SK-N-SH treated with all-trans-retinoic acid at 6 μM for 48 hours (cell line): ENCODE measurements at regions not wholly inside any gene's neighbourhood (a gene's known extent, or its start where the extent isn't known, plus 50 kb on each side); places are given as distances from the start of the nearest gene placed in this dataset.

ENCODE experiments used
- ATAC-seq: fragments of 200-7000 bp; cut with Tn5 transposase; 3 replicates; pipeline ENCODE4 v1.9.1; 2020; ENCODE audit warnings: mild to moderate bottlenecking, moderate library complexity
- ARNTL ChIP-seq: fragments of 450-650 bp; formaldehyde crosslinking; IDR thresholded peaks from 2 replicates; pipeline ENCODE4 v1.5.0; 2020; ENCODE audit warnings: low read depth, mild to moderate bottlenecking, moderate library complexity, borderline replicate concordance
- BACH2 ChIP-seq: fragments of 250-450 bp; sonication (Bioruptor Pico); IDR thresholded peaks from 2 replicates; pipeline ENCODE4 v1.9.0; 2021; ENCODE audit warnings: mild to moderate bottlenecking, borderline replicate concordance
- CSRNP3 ChIP-seq: fragments of 250-450 bp; sonication (Bioruptor Pico); IDR thresholded peaks from 2 replicates; pipeline ENCODE4 v1.5.1; 2021; ENCODE audit warnings: mild to moderate bottlenecking, moderate library complexity
- ESRRG ChIP-seq: fragments of 250-450 bp; sonication (Bioruptor Pico); IDR thresholded peaks from 2 replicates; pipeline ENCODE4 v1.6.1; 2021; ENCODE audit warnings: mild to moderate bottlenecking
- GLIS3 ChIP-seq: fragments of 250-450 bp; sonication (Bioruptor Pico); IDR thresholded peaks from 2 replicates; pipeline ENCODE4 v1.5.0; 2020; ENCODE audit warnings: mild to moderate bottlenecking, moderate library complexity
- ISL1 ChIP-seq: fragments of 250-450 bp; sonication (Bioruptor Pico); IDR thresholded peaks from 2 replicates; pipeline ENCODE4 v2.1.2; 2022; ENCODE audit warnings: mild to moderate bottlenecking, moderate library complexity
- OSR1 ChIP-seq: fragments of 250-450 bp; sonication (Bioruptor Pico); IDR thresholded peaks from 2 replicates; pipeline ENCODE4 v1.8.0; 2022; ENCODE audit warnings: moderate library complexity, mild to moderate bottlenecking, inconsistent platforms
- PPARA ChIP-seq: fragments of 250-450 bp; sonication (Bioruptor Pico); IDR thresholded peaks from 2 replicates; pipeline ENCODE4 v1.5.0; 2020; ENCODE audit warnings: mild to moderate bottlenecking, borderline replicate concordance
- RARB ChIP-seq: fragments of 250-450 bp; sonication (Bioruptor Pico); IDR thresholded peaks from 2 replicates; pipeline ENCODE4 v1.8.0; 2021; ENCODE audit warnings: mild to moderate bottlenecking, moderate library complexity
- TCF4 ChIP-seq: fragments of 250-450 bp; sonication (Bioruptor Pico); IDR thresholded peaks from 2 replicates; pipeline ENCODE4 v1.8.0; 2021; ENCODE audit warnings: mild to moderate bottlenecking, moderate library complexity, borderline replicate concordance
- TOX ChIP-seq: fragments of 250-450 bp; sonication (Bioruptor Pico); IDR thresholded peaks from 2 replicates; pipeline ENCODE4 v1.8.0; 2021; ENCODE audit warnings: mild to moderate bottlenecking, moderate library complexity, borderline replicate concordance
- ZC3H10 ChIP-seq: fragments of 250-450 bp; sonication (Bioruptor Pico); IDR thresholded peaks from 2 replicates; pipeline ENCODE4 v1.5.1; 2021; ENCODE audit warnings: mild to moderate bottlenecking, moderate library complexity
- ZFP3 ChIP-seq: fragments of 250-450 bp; sonication (Bioruptor Pico); IDR thresholded peaks from 2 replicates; pipeline ENCODE4 v1.5.0; 2020; ENCODE audit warnings: mild to moderate bottlenecking, moderate library complexity
- ZFP30 ChIP-seq: fragments of 450-650 bp; formaldehyde crosslinking; IDR thresholded peaks from 2 replicates; pipeline ENCODE4 v1.5.0; 2022; ENCODE audit warnings: mild to moderate bottlenecking, moderate library complexity
- ZNF70 ChIP-seq: fragments of 450-650 bp; formaldehyde crosslinking; IDR thresholded peaks from 2 replicates; pipeline ENCODE4 v1.5.0; 2020; ENCODE audit warnings: mild to moderate bottlenecking, moderate library complexity
- ZNF8 ChIP-seq: fragments of 450-650 bp; formaldehyde crosslinking; IDR thresholded peaks from 2 replicates; pipeline ENCODE4 v1.5.0; 2020; ENCODE audit warnings: mild to moderate bottlenecking, moderate library complexity
- TF ChIP-seq, protein P1 (sequence below): fragments of 250-450 bp; sonication (Bioruptor Pico); IDR thresholded peaks from 2 replicates; pipeline ENCODE4 v1.5.1; 2020; ENCODE audit warnings: low read depth, mild to moderate bottlenecking, moderate library complexity
- TF ChIP-seq, protein P2 (sequence below): fragments of 250-450 bp; sonication (Bioruptor Pico); IDR thresholded peaks from 2 replicates; pipeline ENCODE4 v1.8.0; 2020; ENCODE audit warnings: mild to moderate bottlenecking, moderate library complexity, borderline replicate concordance
- TF ChIP-seq, protein P3 (sequence below): fragments of 250-450 bp; sonication (Bioruptor Pico); IDR thresholded peaks from 2 replicates; pipeline ENCODE4 v1.5.0; 2020; ENCODE audit warnings: mild to moderate bottlenecking, moderate library complexity

DNA sequence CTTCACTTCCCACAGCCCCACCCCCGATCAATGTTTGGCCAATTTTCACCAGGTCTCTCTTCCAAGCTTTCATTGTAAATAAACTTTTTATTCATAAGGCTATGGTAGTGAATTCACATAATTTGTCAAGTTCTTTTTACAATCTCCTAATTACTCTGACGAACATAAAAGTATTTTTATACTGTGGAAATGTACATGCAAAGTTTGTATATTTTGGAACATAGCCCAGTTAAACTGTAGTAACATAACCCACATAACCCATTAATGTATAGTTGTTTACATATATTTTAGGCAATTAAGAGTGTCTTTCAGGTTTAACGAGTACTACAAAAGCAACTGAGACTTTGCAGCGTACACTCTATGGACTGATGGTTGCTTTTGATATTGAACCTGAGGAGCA lies 228.3 kb upstream of the ERBB4 start:
- TF ChIP-seq ISL1 (CRISPR knock-in tag) (no peak), TCF4 (CRISPR knock-in tag) (no peak), GLIS3 (CRISPR knock-in tag) (no peak), CSRNP3 (no peak), ARNTL (CRISPR knock-in tag) (no peak), TOX (CRISPR knock-in tag) (no peak), ZNF8 (CRISPR knock-in tag) (no peak), BACH2 (CRISPR knock-in tag) (no peak), ZC3H10 (CRISPR knock-in tag) (no peak), RARB (CRISPR knock-in tag) (no peak), OSR1 (no peak), ZFP30 (CRISPR knock-in tag) (no peak)
- TF ChIP-seq, protein P1, sequence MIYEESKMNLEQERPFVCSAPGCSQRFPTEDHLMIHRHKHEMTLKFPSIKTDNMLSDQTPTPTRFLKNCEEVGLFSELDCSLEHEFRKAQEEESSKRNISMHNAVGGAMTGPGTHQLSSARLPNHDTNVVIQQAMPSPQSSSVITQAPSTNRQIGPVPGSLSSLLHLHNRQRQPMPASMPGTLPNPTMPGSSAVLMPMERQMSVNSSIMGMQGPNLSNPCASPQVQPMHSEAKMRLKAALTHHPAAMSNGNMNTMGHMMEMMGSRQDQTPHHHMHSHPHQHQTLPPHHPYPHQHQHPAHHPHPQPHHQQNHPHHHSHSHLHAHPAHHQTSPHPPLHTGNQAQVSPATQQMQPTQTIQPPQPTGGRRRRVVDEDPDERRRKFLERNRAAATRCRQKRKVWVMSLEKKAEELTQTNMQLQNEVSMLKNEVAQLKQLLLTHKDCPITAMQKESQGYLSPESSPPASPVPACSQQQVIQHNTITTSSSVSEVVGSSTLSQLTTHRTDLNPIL (CRISPR knock-in tag) = no peak
- TF ChIP-seq, protein P2, sequence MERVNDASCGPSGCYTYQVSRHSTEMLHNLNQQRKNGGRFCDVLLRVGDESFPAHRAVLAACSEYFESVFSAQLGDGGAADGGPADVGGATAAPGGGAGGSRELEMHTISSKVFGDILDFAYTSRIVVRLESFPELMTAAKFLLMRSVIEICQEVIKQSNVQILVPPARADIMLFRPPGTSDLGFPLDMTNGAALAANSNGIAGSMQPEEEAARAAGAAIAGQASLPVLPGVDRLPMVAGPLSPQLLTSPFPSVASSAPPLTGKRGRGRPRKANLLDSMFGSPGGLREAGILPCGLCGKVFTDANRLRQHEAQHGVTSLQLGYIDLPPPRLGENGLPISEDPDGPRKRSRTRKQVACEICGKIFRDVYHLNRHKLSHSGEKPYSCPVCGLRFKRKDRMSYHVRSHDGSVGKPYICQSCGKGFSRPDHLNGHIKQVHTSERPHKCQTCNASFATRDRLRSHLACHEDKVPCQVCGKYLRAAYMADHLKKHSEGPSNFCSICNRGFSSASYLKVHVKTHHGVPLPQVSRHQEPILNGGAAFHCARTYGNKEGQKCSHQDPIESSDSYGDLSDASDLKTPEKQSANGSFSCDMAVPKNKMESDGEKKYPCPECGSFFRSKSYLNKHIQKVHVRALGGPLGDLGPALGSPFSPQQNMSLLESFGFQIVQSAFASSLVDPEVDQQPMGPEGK (CRISPR knock-in tag) = no peak

GRCh38 chr2:212752730-212753351 lies 214.2 kb upstream of the ERBB4 start:
- TF ChIP-seq ZFP3 (CRISPR knock-in tag) = no peak
- no peak for TF ChIP-seq ESRRG (CRISPR knock-in tag)
- TF ChIP-seq ARNTL (CRISPR knock-in tag) = no peak
- TF ChIP-seq CSRNP3 = no peak
- no peak for TF ChIP-seq ZFP30 (CRISPR knock-in tag)
- TF ChIP-seq, protein P2 (CRISPR knock-in tag) = no peak
- no peak for TF ChIP-seq ZC3H10 (CRISPR knock-in tag)
- no peak for TF ChIP-seq BACH2 (CRISPR knock-in tag)
- TF ChIP-seq OSR1 = no peak
- TF ChIP-seq, protein P3, sequence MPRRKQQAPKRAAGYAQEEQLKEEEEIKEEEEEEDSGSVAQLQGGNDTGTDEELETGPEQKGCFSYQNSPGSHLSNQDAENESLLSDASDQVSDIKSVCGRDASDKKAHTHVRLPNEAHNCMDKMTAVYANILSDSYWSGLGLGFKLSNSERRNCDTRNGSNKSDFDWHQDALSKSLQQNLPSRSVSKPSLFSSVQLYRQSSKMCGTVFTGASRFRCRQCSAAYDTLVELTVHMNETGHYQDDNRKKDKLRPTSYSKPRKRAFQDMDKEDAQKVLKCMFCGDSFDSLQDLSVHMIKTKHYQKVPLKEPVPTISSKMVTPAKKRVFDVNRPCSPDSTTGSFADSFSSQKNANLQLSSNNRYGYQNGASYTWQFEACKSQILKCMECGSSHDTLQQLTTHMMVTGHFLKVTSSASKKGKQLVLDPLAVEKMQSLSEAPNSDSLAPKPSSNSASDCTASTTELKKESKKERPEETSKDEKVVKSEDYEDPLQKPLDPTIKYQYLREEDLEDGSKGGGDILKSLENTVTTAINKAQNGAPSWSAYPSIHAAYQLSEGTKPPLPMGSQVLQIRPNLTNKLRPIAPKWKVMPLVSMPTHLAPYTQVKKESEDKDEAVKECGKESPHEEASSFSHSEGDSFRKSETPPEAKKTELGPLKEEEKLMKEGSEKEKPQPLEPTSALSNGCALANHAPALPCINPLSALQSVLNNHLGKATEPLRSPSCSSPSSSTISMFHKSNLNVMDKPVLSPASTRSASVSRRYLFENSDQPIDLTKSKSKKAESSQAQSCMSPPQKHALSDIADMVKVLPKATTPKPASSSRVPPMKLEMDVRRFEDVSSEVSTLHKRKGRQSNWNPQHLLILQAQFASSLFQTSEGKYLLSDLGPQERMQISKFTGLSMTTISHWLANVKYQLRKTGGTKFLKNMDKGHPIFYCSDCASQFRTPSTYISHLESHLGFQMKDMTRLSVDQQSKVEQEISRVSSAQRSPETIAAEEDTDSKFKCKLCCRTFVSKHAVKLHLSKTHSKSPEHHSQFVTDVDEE (CRISPR knock-in tag) = no peak
- ATAC-seq = no peak

More for the DNA sequence above, 228.3 kb upstream of the ERBB4 start:
- no peak for ATAC-seq

GRCh38 chr2:212745359-212745758 lies 206.8 kb upstream of the ERBB4 start:
- ATAC-seq = no peak
- TF ChIP-seq RARB (CRISPR knock-in tag) = no peak
- TF ChIP-seq PPARA (CRISPR knock-in tag) = no peak
- no peak for TF ChIP-seq ZFP30 (CRISPR knock-in tag)
- TF ChIP-seq, protein P2 (CRISPR knock-in tag) = no peak
- no peak for TF ChIP-seq TOX (CRISPR knock-in tag)
- TF ChIP-seq ZNF70 (CRISPR knock-in tag) = no peak
- no peak for TF ChIP-seq ZNF8 (CRISPR knock-in tag)
